ENCODE measurements at regions not wholly inside any gene's neighbourhood (a gene's known extent, or its start where the extent isn't known, plus 50 kb on each side); places are given as distances from the start of the nearest gene placed in this dataset.

GRCh38 chr15:88322461-88322860 is 65.9 kb upstream of the NTRK3 start:
- H3K27ac Mint-ChIP-seq = no peak overlapping the region
- ChIA-PET CTCF (interaction anchor here (1.5 kb wide), 1 partner anchor 9 kb away, joined by 5 read pairs; no protein-coding TSS in a partner anchor), POLR2A (no interaction called here)
- DNase-seq (ENCODE audit: low spot score) = no peak
- peaks cover 2% of the 10 kb centered on the region for H3K27me3 Mint-ChIP-seq (ENCODE audit: low read depth)
- peaks cover 3% of the 10 kb centered on the region; the same call in 1 of the 2 replicates for H3K4me1 Mint-ChIP-seq
- no peaks in the 10 kb centered on the region for H3K36me3 Mint-ChIP-seq
- ATAC-seq = no peak
- H3K4me3 Mint-ChIP-seq = no peak overlapping the region
- H3K9me3 Mint-ChIP-seq = no peaks in the 10 kb centered on the region; the same call in 1 of the 2 replicates
- no peak for TF ChIP-seq AR (CRISPR knock-in tag; IDR thresholded peaks at IDR 0.05)
- TF ChIP-seq ETV6 (CRISPR knock-in tag; IDR thresholded peaks at IDR 0.05) = no peak
- no peak for TF ChIP-seq ZNF423 (CRISPR knock-in tag; IDR thresholded peaks at IDR 0.05)
- no peak for TF ChIP-seq ZNF121 (CRISPR knock-in tag; IDR thresholded peaks at IDR 0.05)
- TF ChIP-seq SMAD3 (CRISPR knock-in tag; IDR thresholded peaks at IDR 0.05; ENCODE audit: borderline replicate concordance) = no peak
- no peak for TF ChIP-seq ERG (CRISPR knock-in tag; IDR thresholded peaks at IDR 0.05)
- TF ChIP-seq RORB (CRISPR knock-in tag; IDR thresholded peaks at IDR 0.05) = no peak
- TF ChIP-seq TEAD4 (CRISPR knock-in tag; IDR thresholded peaks at IDR 0.05) = no peak
- TF ChIP-seq ZNF317 (CRISPR knock-in tag; IDR thresholded peaks at IDR 0.05; ENCODE audit: borderline replicate concordance, low read depth) = no peak
- no peak for TF ChIP-seq AFF4 (CRISPR knock-in tag; IDR thresholded peaks at IDR 0.05; ENCODE audit: borderline replicate concordance)
- TF ChIP-seq ARID4B (CRISPR knock-in tag; IDR thresholded peaks at IDR 0.05; ENCODE audit: borderline replicate concordance) = no peak
- no peak for TF ChIP-seq ZNF219 (CRISPR knock-in tag; IDR thresholded peaks at IDR 0.05; ENCODE audit: borderline replicate concordance)
- TF ChIP-seq ATF6 (CRISPR knock-in tag; IDR thresholded peaks at IDR 0.05) = no peak
- TF ChIP-seq HMGXB4 (CRISPR knock-in tag; IDR thresholded peaks at IDR 0.05) = no peak
- TF ChIP-seq OVOL2 (CRISPR knock-in tag; IDR thresholded peaks at IDR 0.05; ENCODE audit: borderline replicate concordance) = no peak

Data from WTC11 (cell line).